GM21717 (cell line): ENCODE measurements at regions not wholly inside any gene's neighbourhood (a gene's known extent, or its start where the extent isn't known, plus 50 kb on each side); places are given as distances from the start of the nearest gene placed in this dataset.
"Not testable (repeated sequence)": the region's sequence is repeated elsewhere in the genome, so short reads cannot be mapped to it uniquely, and the experiment has no call there.

Source experiments
- ATAC-seq: cut with Tn5 transposase; IDR thresholded peaks from one replicate; pipeline ENCODE4 v1.9.1; 2021; ENCODE audit warnings: mild to moderate bottlenecking, moderate library complexity; ENCODE audit not compliant: unreplicated experiment

DNA sequence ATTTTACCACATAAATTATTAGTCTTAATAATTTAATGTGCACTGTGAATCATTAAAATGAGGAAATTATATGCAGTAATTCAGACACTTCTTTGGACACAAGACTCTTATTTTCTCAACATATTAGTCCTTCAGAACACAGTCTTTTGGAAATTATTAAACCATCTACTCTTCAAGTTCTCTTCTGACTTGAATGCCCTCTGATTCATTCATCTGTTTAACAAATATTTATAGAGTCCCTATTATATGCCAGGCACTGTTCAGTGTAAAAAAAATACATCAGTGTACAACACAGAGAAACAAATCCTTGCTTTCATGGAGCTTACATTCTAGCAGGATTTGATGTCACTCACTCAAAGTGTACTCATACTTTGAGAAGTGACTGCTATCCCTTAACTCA, 163.4 kb upstream of the IL12B start:
- ATAC-seq = no peak

DNA sequence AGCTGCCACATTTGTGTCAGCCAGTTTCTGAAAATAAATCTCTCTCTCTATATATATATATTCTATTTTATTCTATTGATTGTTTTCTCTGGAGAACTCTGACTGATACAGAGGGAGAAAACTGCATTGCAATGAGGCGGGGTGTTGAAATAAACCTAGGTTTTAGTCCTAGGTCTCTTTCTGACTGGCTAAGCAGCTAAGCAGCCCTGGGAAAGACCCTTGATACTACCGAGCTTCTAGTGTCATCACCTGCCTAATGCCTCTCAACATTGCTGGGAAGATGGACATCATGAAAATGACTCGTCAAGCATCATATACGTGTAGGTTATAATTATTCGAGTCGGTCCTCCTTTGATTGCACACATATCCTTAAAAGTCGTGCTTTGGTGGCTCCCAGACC, 166.5 kb upstream of the IL12B start:
- no peak for ATAC-seq

DNA sequence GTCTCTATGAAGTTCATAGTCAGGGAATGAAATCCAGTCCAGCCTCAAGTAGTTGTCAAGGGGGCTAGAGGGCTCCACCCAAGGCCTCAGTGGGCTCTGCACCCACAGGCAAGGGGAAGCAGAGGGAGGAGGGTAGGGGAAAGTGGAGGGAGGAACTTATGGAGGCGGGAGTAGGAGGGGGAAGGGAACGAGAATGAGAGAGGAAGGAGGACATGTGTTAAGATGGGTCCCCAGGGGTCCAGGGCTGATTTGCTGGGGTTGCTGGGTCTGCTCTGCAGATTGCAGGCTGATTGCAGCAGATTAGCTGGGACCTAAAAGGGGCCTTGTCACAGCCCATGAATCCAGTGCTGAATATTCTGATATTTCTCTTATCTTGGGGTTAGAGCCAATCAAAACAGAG, 166.9 kb upstream of the IL12B start:
- ATAC-seq = no peak

DNA sequence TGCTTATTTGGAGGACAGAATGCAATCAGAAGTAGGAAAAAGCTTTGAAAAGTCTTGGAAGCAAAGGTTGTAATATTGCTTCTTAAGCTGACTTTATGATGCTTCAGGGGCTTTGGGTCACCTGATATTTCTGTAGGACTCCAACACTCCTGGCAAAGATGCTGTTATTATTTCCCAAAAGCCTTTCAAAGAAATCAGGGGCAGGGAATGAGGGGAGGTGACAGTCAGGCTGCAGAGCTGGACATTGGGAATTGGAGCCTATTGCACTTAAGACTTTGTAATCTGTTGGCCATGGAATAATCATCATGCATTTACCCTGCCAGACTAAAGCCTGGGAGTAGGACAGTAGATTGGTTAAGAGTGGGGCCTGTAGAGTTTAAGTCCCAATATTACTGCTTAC, 168.3 kb upstream of the IL12B start:
- ATAC-seq = no peak

DNA sequence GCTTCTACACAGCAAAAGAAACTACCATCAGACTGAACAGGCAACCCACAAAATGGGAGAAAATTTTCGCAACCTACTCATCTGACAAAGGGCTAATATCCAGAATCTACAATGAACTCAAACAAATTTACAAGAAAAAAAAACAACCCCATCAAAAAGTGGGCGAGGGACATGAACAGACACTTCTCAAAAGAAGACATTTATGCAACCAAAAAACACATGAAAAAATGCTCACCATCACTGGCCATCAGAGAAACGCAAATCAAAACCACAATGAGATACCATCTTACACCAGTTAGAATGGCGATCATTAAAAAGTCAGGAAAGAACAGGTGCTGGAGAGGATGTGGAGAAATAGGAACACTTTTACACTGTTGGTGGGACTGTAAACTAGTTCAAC, 171.8 kb upstream of the IL12B start:
- not testable (repeated sequence) for ATAC-seq

DNA sequence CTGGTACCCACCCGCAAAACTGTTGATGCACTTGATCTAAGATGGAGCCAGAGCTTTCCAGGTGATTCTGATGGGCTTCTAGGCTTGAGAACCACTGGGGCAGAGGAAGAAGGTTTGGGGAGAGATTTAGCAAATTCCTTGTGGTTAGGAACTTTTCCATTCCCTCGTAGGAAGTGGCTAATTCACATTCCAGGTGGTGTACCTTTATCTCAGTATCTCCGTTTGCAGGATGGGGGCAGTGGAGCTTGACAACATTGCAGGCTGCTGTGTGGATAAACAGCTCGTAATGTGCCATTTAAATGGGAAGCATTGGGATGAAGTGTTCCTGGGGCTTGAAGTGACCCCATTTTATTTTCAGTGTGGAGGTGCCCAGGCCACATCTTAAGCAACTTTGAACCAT, 172.9 kb upstream of the IL12B start:
- ATAC-seq = no peak

DNA sequence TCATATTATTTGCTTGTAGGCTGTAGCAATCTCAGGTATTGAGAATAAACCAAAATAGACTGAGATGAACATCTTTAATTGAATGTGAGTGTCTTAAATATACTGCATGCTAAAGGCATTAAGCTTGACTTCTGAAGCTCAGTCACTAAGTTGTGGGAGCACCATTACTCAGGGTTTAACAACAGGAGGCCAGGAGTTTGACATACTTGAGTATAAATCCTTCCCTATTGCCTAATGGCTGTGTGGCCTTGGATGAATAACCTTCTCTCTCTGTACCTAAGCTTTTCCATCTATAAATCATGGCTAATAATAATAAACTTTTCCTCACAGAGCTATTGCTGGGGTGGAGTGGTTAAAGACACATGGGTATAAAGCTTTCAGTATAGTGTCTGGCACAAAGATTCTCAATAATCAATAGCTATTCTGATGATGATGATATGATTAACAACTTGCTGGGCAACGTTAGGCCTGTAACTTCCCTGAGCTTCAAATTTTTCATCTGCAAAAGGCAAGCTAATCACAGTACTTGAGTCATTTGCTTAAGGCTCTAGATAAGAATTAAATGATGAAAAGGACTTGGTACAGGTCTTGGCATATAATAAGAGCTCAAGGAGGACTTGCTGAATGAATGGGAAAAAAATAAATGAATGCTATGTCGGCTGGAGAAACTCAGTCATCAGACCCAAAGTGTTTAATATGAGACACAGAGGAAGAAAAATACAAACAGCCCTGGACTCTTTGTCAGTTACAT, 174.0 kb upstream of the IL12B start:
- no peak for ATAC-seq

DNA sequence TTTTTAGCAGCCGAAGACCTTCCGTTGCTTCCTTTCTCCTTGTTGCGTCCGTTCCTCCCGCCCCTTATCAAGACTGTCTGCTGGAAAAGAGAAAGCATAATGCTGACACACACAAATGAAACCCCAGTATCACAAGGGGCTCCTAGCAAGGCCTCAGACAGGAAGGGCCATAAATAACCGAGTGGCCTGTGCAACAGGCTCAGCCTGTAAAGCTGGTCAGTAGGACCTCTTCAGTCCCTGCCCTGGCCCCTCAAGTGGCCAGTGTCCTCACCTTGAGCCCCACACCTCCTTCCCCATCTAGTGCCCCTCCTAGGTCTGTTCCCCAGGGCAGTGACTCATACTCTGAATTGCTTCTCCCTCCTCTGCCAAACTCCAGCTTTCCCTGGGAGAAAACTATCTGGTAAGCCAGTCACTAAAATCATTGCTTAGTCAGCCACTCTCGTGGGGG, 174.6 kb upstream of the IL12B start:
- no peak for ATAC-seq

DNA sequence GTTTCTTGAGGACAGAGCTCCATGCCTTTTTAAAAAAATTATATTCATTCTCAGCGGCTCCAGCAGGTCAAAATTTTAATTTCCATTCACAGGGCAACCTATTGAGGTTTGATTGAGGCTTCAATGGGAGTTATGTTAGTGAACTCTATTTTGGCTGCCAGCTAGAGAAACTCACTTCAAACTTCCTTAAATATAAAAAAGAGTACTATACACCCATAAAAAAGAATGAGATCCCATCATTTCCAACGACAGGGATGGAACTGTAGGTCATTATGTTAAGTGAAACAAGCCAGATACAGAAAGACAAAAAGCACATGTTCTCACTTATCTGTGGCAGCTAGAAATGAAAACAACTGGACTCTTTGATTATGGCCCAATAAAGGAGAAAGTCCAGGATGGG, 176.8 kb upstream of the IL12B start:
- no peak for ATAC-seq

DNA sequence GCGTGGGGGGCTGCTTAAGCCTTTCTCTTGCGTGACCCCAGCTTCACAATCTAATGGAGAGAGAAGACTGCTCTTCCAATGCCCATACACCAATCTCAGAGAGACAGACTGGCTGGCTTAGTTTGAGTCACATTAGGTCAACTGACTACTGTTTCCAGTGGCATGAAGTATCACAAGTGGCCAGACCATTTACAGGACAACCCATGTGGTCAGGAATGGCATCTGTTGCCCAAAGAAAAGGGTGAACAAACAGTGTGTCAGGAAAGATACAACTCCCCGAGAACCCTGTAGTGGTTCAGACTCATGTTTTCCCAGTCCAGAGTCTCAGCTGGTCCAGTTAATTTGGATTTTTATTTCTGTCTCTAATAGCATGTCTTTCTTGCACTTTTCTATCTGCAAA, 177.4 kb upstream of the IL12B start:
- ATAC-seq = no peak

DNA sequence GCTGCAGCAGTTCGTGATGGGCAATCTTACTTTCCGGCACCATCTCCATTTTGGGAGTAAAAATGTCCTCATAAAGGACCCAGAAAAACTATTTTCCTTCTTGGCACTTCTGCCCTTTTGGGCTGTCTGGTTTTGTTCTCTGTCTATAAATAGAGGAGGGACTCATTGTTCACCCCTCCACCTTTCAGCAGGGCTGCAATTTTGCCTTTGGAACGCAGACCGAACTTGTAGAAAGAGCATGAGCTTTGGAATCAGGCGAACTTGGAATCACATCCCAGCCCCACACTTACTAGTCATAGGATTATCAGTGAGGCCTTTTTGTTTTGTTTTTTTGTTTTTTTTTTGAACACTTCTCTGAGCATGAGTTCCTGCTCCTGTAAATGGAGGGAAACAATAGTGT, 178.1 kb upstream of the IL12B start:
- no peak for ATAC-seq

DNA sequence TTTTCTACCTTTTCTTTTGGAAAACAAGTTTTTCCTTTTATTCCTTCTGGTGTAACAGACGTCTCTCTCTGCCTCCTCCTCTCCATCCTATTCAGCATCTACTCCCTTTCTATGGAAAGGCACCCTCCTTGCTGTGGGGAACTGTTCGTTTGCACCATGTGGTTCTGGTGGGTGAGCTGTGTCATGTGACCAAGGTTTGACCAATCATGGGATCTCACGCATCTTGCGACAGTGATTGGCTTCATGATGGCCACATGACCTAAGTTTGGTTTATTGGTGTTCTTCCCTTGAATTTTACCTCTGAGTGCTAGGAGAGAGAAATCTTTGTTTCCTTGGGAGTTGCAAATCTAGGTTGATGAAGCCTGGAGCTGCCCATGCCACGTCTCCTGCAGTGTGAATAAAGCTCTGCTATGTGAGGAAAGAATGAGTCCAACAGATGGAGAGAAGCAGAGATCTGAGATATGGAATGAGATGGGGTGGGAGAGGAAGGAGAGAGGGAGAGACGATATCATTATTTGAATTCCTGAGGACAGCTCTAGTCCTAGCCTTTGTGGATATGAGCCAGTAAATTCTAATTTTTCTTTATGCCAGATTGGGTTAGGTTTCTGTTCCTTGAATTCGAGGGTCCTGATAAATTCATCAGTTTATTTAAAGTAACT, 178.8 kb upstream of the IL12B start:
- ATAC-seq = no peak

DNA sequence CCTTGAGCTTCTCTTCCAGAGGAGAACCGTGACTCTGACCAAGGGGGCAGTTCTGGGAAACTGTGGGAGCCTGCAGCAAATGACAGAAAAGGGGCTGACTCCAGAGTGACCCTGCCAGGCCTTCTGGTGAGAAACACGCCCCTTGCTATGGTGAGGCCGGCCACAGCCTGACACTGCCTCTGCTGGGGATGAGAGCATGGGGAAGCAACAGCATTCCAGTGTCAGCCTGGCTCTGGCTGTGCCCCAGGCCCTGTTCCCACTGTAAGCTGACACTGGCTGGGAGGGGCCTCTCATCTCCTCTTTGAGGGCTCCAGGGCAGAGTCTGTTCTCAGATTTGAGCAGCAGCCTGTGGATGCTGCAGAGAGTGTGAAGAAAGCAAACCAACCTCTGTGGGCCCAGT, 180.0 kb upstream of the IL12B start:
- ATAC-seq = no peak

DNA sequence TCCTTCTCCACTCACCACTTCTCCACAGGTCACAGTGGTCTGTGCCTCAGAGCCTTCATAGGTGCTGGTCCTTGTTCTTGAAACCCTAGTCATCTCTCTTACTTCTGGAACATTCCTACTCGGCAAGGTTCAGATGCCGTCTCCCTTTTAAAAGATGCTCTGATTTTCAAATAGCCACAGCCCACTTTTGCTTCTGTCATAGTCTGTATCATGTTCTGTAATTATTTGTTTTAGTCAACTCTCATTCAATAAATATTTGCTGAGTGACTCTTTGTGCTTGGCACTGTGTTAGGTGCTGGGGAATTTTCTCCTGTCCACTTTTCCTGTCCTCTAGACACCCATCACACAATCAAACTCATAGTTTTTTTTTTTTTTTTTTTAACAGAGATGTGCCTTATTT, 181.3 kb upstream of the IL12B start:
- ATAC-seq = no peak

DNA sequence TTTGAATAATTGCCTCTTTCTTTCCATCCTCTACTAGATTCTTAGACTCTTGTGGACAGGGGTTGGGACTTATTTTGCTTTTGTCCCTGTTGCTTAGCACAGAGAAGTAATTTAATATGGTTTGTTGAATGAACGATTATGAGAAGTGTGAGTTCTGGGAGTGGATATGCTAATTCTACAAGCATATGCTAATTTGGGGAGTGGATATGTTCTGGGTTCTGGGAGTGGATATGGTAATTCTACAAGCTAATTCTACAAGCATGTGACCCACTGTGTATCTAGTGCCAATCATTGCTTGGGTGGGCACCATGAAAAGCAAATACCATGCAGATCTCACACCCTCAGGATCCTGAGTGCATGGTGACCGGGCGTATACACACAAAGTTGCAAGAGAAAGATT, 181.8 kb upstream of the IL12B start:
- no peak for ATAC-seq

DNA sequence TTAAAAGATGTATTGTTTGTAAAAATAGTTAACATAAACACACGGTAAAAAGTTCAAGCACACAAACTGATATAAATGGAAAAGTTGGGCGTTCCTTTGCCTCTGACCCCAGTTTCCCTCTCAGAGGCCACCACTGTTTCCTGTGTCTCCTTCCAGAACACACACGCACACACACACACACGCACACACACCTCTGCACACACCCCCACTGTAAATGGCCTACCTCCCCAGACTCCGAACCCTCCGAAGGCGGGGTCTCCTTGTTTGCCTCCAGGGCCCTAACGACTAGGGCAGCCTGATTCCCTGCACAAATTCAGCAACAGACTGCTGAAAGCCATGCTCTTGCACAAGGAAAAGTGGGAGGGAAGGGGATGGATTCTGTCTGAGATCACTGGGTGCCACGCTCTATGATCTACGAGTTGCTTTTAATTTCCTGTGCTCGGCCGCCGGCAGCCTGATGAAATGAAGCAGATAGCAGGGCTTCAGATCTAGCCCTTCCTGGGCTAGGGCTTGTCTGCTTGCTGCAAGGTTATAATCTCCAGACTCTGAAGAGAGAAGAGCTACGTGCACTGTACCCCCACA, 184.0 kb upstream of the IL12B start:
- no peak for ATAC-seq

DNA sequence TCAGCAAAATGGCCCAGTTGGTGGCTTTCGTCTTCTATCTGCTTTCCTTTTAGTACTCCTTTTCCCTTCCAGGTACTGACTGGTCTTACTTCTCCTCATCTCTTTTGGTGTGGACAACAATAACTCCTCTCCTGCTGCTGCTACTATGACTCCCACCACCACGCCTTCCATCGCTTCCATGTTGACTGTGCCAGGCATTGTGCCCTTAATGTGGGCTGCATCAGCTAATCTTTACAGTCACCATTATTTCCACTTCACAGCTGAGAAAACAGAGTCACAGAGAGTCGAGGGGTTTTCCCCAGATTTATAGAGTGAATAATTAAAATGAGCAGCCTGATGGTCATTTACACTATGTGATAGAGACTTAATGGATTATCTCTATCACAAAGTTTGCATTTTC, 184.9 kb upstream of the IL12B start:
- ATAC-seq = no peak

DNA sequence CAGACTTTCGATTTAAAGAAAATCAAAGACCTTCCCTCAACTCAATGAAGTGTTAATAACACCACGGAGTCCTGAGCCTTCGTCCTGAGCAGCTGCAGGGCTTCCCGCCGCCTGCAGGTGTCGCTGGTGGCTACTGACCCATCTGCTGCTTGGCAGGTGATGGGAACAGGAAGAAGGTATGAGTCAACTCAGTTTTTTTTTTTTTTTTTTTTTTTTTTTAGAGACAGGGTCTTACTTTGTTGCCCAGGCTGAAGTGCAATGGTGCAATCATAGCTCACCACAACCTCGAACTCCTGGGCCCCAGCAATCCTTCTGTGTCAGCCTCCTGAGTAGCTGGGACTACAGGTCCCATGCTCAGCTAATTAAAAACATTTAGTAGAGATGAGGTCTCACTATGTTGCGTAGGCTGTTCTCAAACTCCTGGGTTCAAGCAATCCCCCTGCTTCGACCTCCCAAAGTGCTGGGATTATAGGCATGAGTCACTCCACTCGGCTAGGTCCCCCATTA, 185.7 kb upstream of the IL12B start:
- ATAC-seq = peak; percentile 84

DNA sequence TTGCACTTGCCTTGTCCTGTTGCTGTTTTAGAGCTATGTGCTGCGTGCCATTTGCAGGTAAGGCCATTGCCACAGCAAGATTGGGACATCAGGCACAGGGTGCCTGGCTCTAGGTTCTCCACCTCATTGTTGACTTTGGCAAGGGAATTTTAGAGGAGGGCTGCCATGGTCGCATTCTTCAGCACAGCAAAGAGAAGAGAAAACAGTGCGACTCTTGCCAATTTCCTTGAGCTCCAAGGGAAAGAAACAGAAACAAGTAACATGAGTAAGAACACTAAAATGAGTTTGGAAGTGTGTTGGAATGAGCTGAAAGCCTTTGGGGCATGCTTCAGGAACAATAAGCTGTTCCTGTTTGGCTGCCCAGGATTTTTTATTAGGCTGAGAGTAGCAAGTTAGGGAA, 188.1 kb upstream of the IL12B start:
- no peak for ATAC-seq

DNA sequence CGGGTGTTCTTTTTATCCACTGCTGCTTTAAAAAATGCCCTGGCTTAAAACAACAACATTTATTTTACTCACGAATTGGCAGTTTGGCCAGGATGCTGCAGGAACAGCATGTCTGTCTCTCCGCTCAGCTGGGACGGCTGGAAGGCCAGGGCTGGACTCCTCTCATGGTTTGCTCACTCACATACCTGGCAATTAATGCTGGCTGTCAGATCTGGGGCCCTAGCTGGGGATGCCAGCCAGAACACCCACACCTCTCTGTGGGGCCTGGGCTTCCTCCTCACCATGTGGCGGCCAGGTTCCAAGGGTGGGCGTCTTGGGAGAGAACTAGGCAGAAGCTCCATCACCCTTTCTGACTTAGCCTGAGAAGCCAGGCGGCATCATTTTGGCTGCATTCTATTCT, 189.1 kb upstream of the IL12B start:
- ATAC-seq = no peak

DNA sequence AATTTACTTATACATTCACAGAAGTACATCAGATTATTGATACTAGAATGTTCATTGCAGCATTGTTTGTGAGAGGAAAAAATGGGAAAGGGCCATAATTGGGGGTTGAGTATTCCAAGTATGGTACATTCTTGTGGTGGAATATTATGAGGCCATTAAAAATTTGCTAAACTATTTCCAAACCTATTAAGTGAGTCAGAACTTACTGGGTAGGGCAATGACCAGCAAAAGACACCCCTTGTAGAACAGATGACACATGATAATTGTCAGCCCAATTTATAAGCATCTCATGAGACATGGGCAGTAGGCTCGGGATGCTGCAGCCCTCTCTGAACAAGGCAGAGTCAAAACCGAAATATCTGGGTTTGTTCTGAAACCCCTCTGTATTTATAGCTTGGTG, 192.6 kb upstream of the IL12B start:
- ATAC-seq = no peak

DNA sequence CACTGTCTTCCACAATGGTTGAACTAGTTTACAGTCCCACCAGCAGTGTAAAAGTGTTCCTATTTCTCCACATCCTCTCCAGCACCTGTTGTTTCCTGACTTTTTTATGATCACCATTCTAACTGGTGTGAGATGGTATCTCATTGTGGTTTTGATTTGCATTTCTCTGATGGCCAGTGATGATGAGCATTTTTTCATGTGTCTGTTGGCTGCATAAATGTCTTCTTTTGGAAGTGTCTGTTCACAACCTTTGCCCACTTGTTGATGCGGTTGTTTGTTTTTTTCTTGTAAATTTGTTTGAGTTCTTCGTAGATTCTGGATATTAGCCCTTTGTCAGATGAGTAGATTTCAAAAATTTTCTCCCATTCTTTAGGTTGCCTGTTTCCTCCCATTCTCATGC, 194.0 kb upstream of the IL12B start:
- ATAC-seq = not testable (repeated sequence)
